Urinary bladder (tissue), 4 donors: ENCODE measurements at regions not wholly inside any gene's neighbourhood (a gene's known extent, or its start where the extent isn't known, plus 50 kb on each side); places are given as distances from the start of the nearest gene placed in this dataset. TPM values are rescaled to one million over a fixed set of nuclear protein-coding genes. Genes with fewer than 3 reads are reported as not detected.

Source experiments
- DNase-seq: peaks from one replicate; pipeline ENCODE4 v3.0.0-alpha.2; 2015; ENCODE audit errors: extremely low spot score
- H3K27ac ChIP-seq: one replicate; pipeline ENCODE4 v1.5.1; 2013; ENCODE audit warnings: low read depth, mild to moderate bottlenecking, moderate library complexity
- H3K36me3 ChIP-seq: one replicate; pipeline ENCODE4 v1.6.1; 2013; ENCODE audit warnings: mild to moderate bottlenecking, moderate library complexity; ENCODE audit not compliant: insufficient read depth
- H3K4me1 ChIP-seq: one replicate; pipeline ENCODE4 v1.6.1; 2013; ENCODE audit warnings: mild to moderate bottlenecking, moderate library complexity; ENCODE audit not compliant: insufficient read depth
- H3K4me3 ChIP-seq: one replicate; pipeline ENCODE4 v1.5.1; 2013; ENCODE audit warnings: low read depth, low read length
- WGBS: extraction: QIAGEN DNeasy Blood & Tissue Kit; methylation state at CpG from one replicate; pipeline ENCODE4 v1.1.7; 2013; 5-methylcytosine and 5-hydroxymethylcytosine counted together
- small RNA-seq: library from RNA; depleted of rRNA; stranded (forward); fragments of <200 nt; gene quantifications from one replicate; pipeline ENCODE3, GENCODE V24; 2014
- donor health status: healthy with polysubstance abuse.
- donor health status: healthy.

- H3K4me1 ChIP-seq = no peaks in the 10 kb centered on the region
- no peak overlapping the region for H3K4me3 ChIP-seq
- H3K36me3 ChIP-seq = no peaks in the 10 kb centered on the region
- H3K27ac ChIP-seq = no peak overlapping the region
- 71% methylated on average over 2 of the region's 2 CpGs for WGBS
- DNase-seq = no peak
Observed at GRCh38 chr2:209371407-209371806, 52.4 kb upstream of the MAP2 start.

Small RNA genes in the stretch of these regions (small RNA-seq; reads per million reads assigned to genes)
- not detected for gene RNA5SP117
